ENCODE measurements at regions not wholly inside any gene's neighbourhood (a gene's known extent, or its start where the extent isn't known, plus 50 kb on each side); places are given as distances from the start of the nearest gene placed in this dataset.

- no peak for DNase-seq
Measured at GRCh38 chr5:164051745-164052144, 546.3 kb downstream of the MAT2B start.

GRCh38 chr5:164052536-164053093 lies 547.2 kb downstream of the MAT2B start:
- DNase-seq: no peak

- no peak for DNase-seq
Measured at GRCh38 chr5:164053123-164053522, 547.7 kb downstream of the MAT2B start.

- no peak for DNase-seq
Measured at GRCh38 chr5:164054461-164054860, 549.0 kb downstream of the MAT2B start.

GRCh38 chr5:164057121-164057520 lies 551.7 kb downstream of the MAT2B start:
- no peak for DNase-seq

- DNase-seq: no peak
Measured at GRCh38 chr5:164058621-164059020, 553.2 kb downstream of the MAT2B start.

GRCh38 chr5:164059471-164059870 lies 554.1 kb downstream of the MAT2B start:
- DNase-seq: no peak

GRCh38 chr5:164060786-164061355 lies 555.5 kb downstream of the MAT2B start:
- DNase-seq: no peak

- DNase-seq: no peak
Measured at GRCh38 chr5:164062304-164062703, 556.9 kb downstream of the MAT2B start.

GRCh38 chr5:164065266-164065665 lies 559.8 kb downstream of the MAT2B start:
- no peak for DNase-seq

GRCh38 chr5:164071671-164072070 lies 566.3 kb downstream of the MAT2B start:
- no peak for DNase-seq

- no peak for DNase-seq
Measured at GRCh38 chr5:164073081-164073480, 567.7 kb downstream of the MAT2B start.

- DNase-seq: no peak
Measured at GRCh38 chr5:164076556-164076955, 571.1 kb downstream of the MAT2B start.

- no peak for DNase-seq
Measured at GRCh38 chr5:164090358-164090757, 584.9 kb downstream of the MAT2B start.

GRCh38 chr5:164091836-164092235 lies 586.4 kb downstream of the MAT2B start:
- no peak for DNase-seq

- no peak for DNase-seq
Measured at GRCh38 chr5:164094291-164094690, 588.9 kb downstream of the MAT2B start.

- no peak for DNase-seq
Measured at GRCh38 chr5:164097749-164098148, 592.3 kb downstream of the MAT2B start.

- no peak for DNase-seq
Measured at GRCh38 chr5:164098531-164098930, 593.1 kb downstream of the MAT2B start.

GRCh38 chr5:164098979-164099378 lies 593.6 kb downstream of the MAT2B start:
- DNase-seq: no peak

GRCh38 chr5:164115420-164115819 lies 610.0 kb downstream of the MAT2B start:
- no peak for DNase-seq

- DNase-seq: no peak
Measured at GRCh38 chr5:164119806-164120447, 614.5 kb downstream of the MAT2B start.

- no peak for DNase-seq
Measured at GRCh38 chr5:164127527-164127926, 622.1 kb downstream of the MAT2B start.

GRCh38 chr5:164132358-164132757 lies 626.9 kb downstream of the MAT2B start:
- no peak for DNase-seq

- DNase-seq: no peak
Measured at GRCh38 chr5:164137095-164137494, 631.7 kb downstream of the MAT2B start.

GRCh38 chr5:164139423-164139822 lies 634.0 kb downstream of the MAT2B start:
- DNase-seq: no peak
